Natural killer cell (primary cell): ENCODE measurements at regions not wholly inside any gene's neighbourhood (a gene's known extent, or its start where the extent isn't known, plus 50 kb on each side); places are given as distances from the start of the nearest gene placed in this dataset.

ENCODE experiments used
- ATAC-seq, 3 donors: fragments of 150-1000 bp in 2 of 3; fragments of 200-7000 bp in 1 of 3; cut with Tn5 transposase; 1 replicate in 1 of 3; 2 replicates in 2 of 3; pipeline ENCODE4 v1.10.0; 2021; ENCODE audit warnings: mild to moderate bottlenecking in 2 of 3, moderate library complexity in 2 of 3
- DNase-seq, 2 donors: peaks; one replicate each; pipeline versions ENCODE4 v3.0.0 to v3.0.0-alpha.2; 2013 to 2021; ENCODE audit warnings: mixed read lengths in 1 of 2
- H3K27ac ChIP-seq: one replicate; pipeline ENCODE4 v1.5.1; 2013; ENCODE audit warnings: mild to moderate bottlenecking, low read length
- H3K27me3 ChIP-seq: one replicate; pipeline ENCODE4 v1.6.1; 2013; ENCODE audit warnings: low read length; ENCODE audit not compliant: control insufficient read depth, insufficient read depth
- H3K36me3 ChIP-seq: one replicate; pipeline ENCODE4 v1.6.1; 2013; ENCODE audit warnings: low read length; ENCODE audit not compliant: control insufficient read depth, insufficient read depth
- H3K4me1 ChIP-seq: one replicate; pipeline ENCODE4 v1.6.1; 2013; ENCODE audit warnings: low read length; ENCODE audit not compliant: control insufficient read depth, insufficient read depth
- H3K4me3 ChIP-seq: one replicate; pipeline ENCODE4 v1.5.1; 2013; ENCODE audit warnings: low read length
- H3K9me3 ChIP-seq: one replicate; pipeline ENCODE4 v1.6.1; 2013; ENCODE audit warnings: low read length; ENCODE audit not compliant: control insufficient read depth, insufficient read depth
- H3K27ac Mint-ChIP-seq, 2 donors: one replicate each; pipeline ENCODE4 v1.8.0; 2022; ENCODE audit warnings: mild to moderate bottlenecking in 2 of 2, mixed read lengths in 2 of 2, moderate library complexity in 1 of 2
- H3K27me3 Mint-ChIP-seq, 2 donors: one replicate each; pipeline ENCODE4 v1.8.0; 2022; ENCODE audit warnings: low read depth in 2 of 2, mixed read lengths in 2 of 2
- H3K36me3 Mint-ChIP-seq: one replicate; pipeline ENCODE4 v1.8.0; 2022; ENCODE audit warnings: mixed read lengths
- H3K4me1 Mint-ChIP-seq, 2 donors: one replicate each; pipeline ENCODE4 v1.8.0; 2022; ENCODE audit warnings: mixed read lengths in 2 of 2
- H3K4me3 Mint-ChIP-seq: one replicate; pipeline ENCODE4 v1.8.0; 2022; ENCODE audit warnings: mild to moderate bottlenecking, moderate library complexity, mixed read lengths
- H3K9me3 Mint-ChIP-seq, 2 donors: one replicate each; pipeline ENCODE4 v1.8.0; 2022; ENCODE audit warnings: mixed read lengths in 2 of 2
- CTCF ChIP-seq: fragments of 200-600 bp; IDR thresholded peaks from one replicate; pipeline ENCODE4 v1.8.0; 2022; ENCODE audit warnings: antibody characterized with exemption
- WGBS: methylation state at CpG from one replicate; pipeline ENCODE4 v1.1.7; 2013; ENCODE audit warnings: missing lambda C conversion rate; ENCODE audit not compliant: insufficient coverage; 5-methylcytosine and 5-hydroxymethylcytosine counted together
- intact Hi-C: fragments of 100-400 bp; cut with micrococcal nuclease; formaldehyde crosslinking; loops from one replicate; pipeline ENCODE4 v1.14.2; 2022

- Histone ChIP-seq H3K27me3 (no peaks in the 10 kb centered on the region), H3K9me3 (no peaks in the 10 kb centered on the region), H3K4me3 (no peak overlapping the region), H3K4me1 (no peaks in the 10 kb centered on the region), H3K36me3 (no peaks in the 10 kb centered on the region), H3K27ac (no peak overlapping the region)
- no peak for ATAC-seq
- no CpG with 5 or more reads among the region's 1 CpG for WGBS
- Mint-ChIP-seq H3K4me1 (no peaks in the 10 kb centered on the region), H3K27ac (no peak overlapping the region), H3K36me3 (no peaks in the 10 kb centered on the region), H3K9me3 (peaks cover 8 to 10% of the 10 kb centered on the region in 2 donors), H3K27me3 (no peaks in the 10 kb centered on the region), H3K4me3 (no peak overlapping the region)
- intact Hi-C loops: no loop called here
- no peak for TF ChIP-seq CTCF
- DNase-seq: no peak
Measured at GRCh38 chr3:174697310-174697709, 161.8 kb upstream of the NAALADL2 start.

GRCh38 chr3:174700736-174701135 is 158.4 kb upstream of the NAALADL2 start:
- Mint-ChIP-seq H3K4me1 (no peaks in the 10 kb centered on the region), H3K27ac (no peak overlapping the region), H3K9me3 (peaks cover 4 to 7% of the 10 kb centered on the region in 2 donors), H3K27me3 (no peaks in the 10 kb centered on the region), H3K36me3 (no peaks in the 10 kb centered on the region), H3K4me3 (no peak overlapping the region)
- no peak overlapping the region for H3K27ac ChIP-seq
- TF ChIP-seq CTCF: no peak
- H3K27me3 ChIP-seq: no peaks in the 10 kb centered on the region
- H3K9me3 ChIP-seq: no peaks in the 10 kb centered on the region
- H3K36me3 ChIP-seq: no peaks in the 10 kb centered on the region
- no peak for ATAC-seq
- H3K4me1 ChIP-seq: no peaks in the 10 kb centered on the region
- intact Hi-C loops: no loop called here
- no peak for DNase-seq
- no peak overlapping the region for H3K4me3 ChIP-seq

- intact Hi-C loops: no loop called here
- H3K4me1 Mint-ChIP-seq: no peaks in the 10 kb centered on the region
- Histone ChIP-seq H3K36me3 (no peaks in the 10 kb centered on the region), H3K4me1 (no peaks in the 10 kb centered on the region), H3K9me3 (no peaks in the 10 kb centered on the region), H3K4me3 (no peak overlapping the region), H3K27me3 (no peaks in the 10 kb centered on the region), H3K27ac (no peak overlapping the region)
- no peak overlapping the region for H3K4me3 Mint-ChIP-seq
- no peak overlapping the region for H3K27ac Mint-ChIP-seq
- H3K36me3 Mint-ChIP-seq: no peaks in the 10 kb centered on the region
- no peaks in the 10 kb centered on the region for H3K27me3 Mint-ChIP-seq
- peaks cover 0 to 4% of the 10 kb centered on the region in 2 donors for H3K9me3 Mint-ChIP-seq
- ATAC-seq (no peak), DNase-seq (no peak)
- no peak for TF ChIP-seq CTCF
- 53% methylated on average over 2 of the region's 2 CpGs for WGBS
Measured at GRCh38 chr3:174710612-174711011, 148.5 kb upstream of the NAALADL2 start.

GRCh38 chr3:174715386-174715785 is 143.7 kb upstream of the NAALADL2 start:
- Mint-ChIP-seq H3K4me1 (no peaks in the 10 kb centered on the region), H3K27me3 (no peaks in the 10 kb centered on the region), H3K27ac (no peak overlapping the region), H3K36me3 (no peaks in the 10 kb centered on the region), H3K4me3 (no peak overlapping the region), H3K9me3 (peaks cover 4 to 7% of the 10 kb centered on the region in 2 donors)
- DNase-seq (no peak), ATAC-seq (no peak)
- no peaks in the 10 kb centered on the region for H3K36me3 ChIP-seq
- no peaks in the 10 kb centered on the region for H3K9me3 ChIP-seq
- no peak overlapping the region for H3K27ac ChIP-seq
- H3K4me1 ChIP-seq: no peaks in the 10 kb centered on the region
- intact Hi-C loops: no loop called here
- no peak overlapping the region for H3K4me3 ChIP-seq
- TF ChIP-seq CTCF: no peak
- H3K27me3 ChIP-seq: no peaks in the 10 kb centered on the region
